K562 (cell line): ENCODE measurements at regions not wholly inside any gene's neighbourhood (a gene's known extent, or its start where the extent isn't known, plus 50 kb on each side); places are given as distances from the start of the nearest gene placed in this dataset.

Source experiments
- ARID1B ChIP-seq: fragments of 450-650 bp; IDR thresholded peaks from 2 replicates; pipeline ENCODE4 v1.6.1; 2016; ENCODE audit warnings: antibody characterized with exemption, mild to moderate bottlenecking, inconsistent platforms
- EZH2 ChIP-seq: IDR thresholded peaks from 2 replicates; pipeline ENCODE4 v1.6.1; 2012; ENCODE audit warnings: low read depth, mild to moderate bottlenecking, inconsistent platforms, low read length, borderline replicate concordance
- HBP1 ChIP-seq: fragments of 450-650 bp; formaldehyde crosslinking; IDR thresholded peaks from 2 replicates; pipeline ENCODE4 v1.4.0; 2022; ENCODE audit warnings: missing genetic modification characterization
- HNRNPLL ChIP-seq: fragments of 200-400 bp; formaldehyde crosslinking; IDR thresholded peaks from 2 replicates; pipeline ENCODE4 v1.6.1; 2017; ENCODE audit warnings: low read length, low read depth, mild to moderate bottlenecking; ENCODE audit not compliant: poor library complexity, severe bottlenecking
- JUN ChIP-seq, 2 experiments: sonication (generic) in 1 of 2; formaldehyde crosslinking in 1 of 2; IDR thresholded peaks; 2 replicates each; pipeline versions ENCODE4 v1.6.1 to v1.8.0; 2012 to 2022; ENCODE audit warnings: borderline replicate concordance in 2 of 2, mild to moderate bottlenecking in 2 of 2, improper control_type of control experiment in 1 of 2, low read depth in 1 of 2, low read length in 1 of 2, missing genetic modification reagents in 1 of 2
- SIN3B ChIP-seq: fragments of 450-650 bp; IDR thresholded peaks from 2 replicates; pipeline ENCODE4 v1.6.1; 2017; ENCODE audit warnings: low read depth, mild to moderate bottlenecking, moderate library complexity

DNA sequence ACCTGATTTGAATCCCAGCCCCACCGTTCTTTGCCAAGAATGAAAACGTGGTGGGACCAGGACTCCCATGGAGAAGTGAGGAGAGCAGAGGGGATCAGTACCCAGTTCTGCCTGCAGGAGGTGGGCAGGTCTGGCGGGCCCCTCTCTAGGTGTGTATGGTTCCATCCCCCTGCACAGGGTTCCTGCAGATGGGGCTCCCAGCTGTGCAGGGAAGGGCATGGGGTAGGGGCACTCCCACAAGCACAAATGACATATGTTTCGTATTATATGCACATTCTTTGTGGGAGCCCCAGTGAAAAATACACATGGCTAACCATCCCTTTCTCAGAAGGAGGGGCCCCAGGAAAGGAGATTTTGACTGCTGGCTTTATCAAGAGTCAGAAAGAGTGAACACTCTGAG, 144.6 kb downstream of the PLPP3 start:
- TF ChIP-seq HNRNPLL (no peak), HBP1 (no peak), SIN3B (no peak), EZH2 (no peak), JUN (IDR thresholded peaks at IDR 0.05; ENCODE audit: borderline replicate concordance, low read depth, low read length) (no peak), JUN (CRISPR knock-in tag; IDR thresholded peaks at IDR 0.05; ENCODE audit: borderline replicate concordance) (no peak), ARID1B (no peak)
